ENCODE measurements at regions not wholly inside any gene's neighbourhood (a gene's known extent, or its start where the extent isn't known, plus 50 kb on each side); places are given as distances from the start of the nearest gene placed in this dataset.

DNA sequence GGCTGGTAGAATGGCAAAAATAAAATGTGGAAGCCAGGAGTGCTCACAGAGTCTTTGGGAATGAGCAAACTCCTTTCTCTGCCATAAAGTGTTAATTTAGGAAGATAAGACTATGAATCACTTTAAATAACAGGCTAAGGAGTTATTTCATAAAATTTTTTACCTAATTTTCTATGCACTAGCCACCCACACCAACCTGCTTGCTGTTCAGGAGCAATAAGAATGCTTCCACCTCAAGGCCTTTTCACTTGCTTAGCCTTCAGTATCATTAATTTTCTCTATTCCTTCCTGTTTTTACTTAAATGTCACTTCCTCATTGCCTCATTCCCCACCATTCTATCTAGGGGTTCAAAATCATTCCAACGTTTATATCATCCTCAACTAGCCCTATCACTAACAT lies 326.8 kb downstream of the CCER1 start:
- ATAC-seq (ENCODE audit: insufficient read depth, low read depth) (no peak), DNase-seq (no peak)
- Histone ChIP-seq H3K4me3 (ENCODE audit: low read depth in 1 of 2, low read length in 2 of 2) (no peak overlapping the region), H3K4me2 (ENCODE audit: insufficient read depth, low read length) (no peak overlapping the region), H3K9me3 (ENCODE audit: insufficient read depth, low read length, severe bottlenecking) (no peaks in the 10 kb centered on the region), H3K79me2 (ENCODE audit: insufficient read depth, low read length) (no peaks in the 10 kb centered on the region), H3K36me3 (ENCODE audit: insufficient read depth, low read length) (no peaks in the 10 kb centered on the region), H4K20me1 (ENCODE audit: insufficient read depth, low read length) (no peaks in the 10 kb centered on the region), H3K27ac (ENCODE audit: low read length) (no peak overlapping the region), H2AFZ (ENCODE audit: low read depth, low read length) (no peak overlapping the region), H3K27me3 (ENCODE audit: insufficient read depth, low read length, poor library complexity) (no peaks in the 10 kb centered on the region), H3K4me1 (ENCODE audit: insufficient read depth, low read length) (no peaks in the 10 kb centered on the region), H3K9ac (ENCODE audit: low read depth, low read length) (no peak overlapping the region)
- TF ChIP-seq, protein P1, sequence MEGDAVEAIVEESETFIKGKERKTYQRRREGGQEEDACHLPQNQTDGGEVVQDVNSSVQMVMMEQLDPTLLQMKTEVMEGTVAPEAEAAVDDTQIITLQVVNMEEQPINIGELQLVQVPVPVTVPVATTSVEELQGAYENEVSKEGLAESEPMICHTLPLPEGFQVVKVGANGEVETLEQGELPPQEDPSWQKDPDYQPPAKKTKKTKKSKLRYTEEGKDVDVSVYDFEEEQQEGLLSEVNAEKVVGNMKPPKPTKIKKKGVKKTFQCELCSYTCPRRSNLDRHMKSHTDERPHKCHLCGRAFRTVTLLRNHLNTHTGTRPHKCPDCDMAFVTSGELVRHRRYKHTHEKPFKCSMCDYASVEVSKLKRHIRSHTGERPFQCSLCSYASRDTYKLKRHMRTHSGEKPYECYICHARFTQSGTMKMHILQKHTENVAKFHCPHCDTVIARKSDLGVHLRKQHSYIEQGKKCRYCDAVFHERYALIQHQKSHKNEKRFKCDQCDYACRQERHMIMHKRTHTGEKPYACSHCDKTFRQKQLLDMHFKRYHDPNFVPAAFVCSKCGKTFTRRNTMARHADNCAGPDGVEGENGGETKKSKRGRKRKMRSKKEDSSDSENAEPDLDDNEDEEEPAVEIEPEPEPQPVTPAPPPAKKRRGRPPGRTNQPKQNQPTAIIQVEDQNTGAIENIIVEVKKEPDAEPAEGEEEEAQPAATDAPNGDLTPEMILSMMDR (IDR thresholded peaks at IDR 0.05; ENCODE audit: borderline replicate concordance, extremely low read depth, low read length, poor library complexity, severe bottlenecking) = no peak
- TF ChIP-seq EZH2 (IDR thresholded peaks at IDR 0.05; ENCODE audit: borderline replicate concordance, low read depth, low read length, severe bottlenecking) = no peak

DNA sequence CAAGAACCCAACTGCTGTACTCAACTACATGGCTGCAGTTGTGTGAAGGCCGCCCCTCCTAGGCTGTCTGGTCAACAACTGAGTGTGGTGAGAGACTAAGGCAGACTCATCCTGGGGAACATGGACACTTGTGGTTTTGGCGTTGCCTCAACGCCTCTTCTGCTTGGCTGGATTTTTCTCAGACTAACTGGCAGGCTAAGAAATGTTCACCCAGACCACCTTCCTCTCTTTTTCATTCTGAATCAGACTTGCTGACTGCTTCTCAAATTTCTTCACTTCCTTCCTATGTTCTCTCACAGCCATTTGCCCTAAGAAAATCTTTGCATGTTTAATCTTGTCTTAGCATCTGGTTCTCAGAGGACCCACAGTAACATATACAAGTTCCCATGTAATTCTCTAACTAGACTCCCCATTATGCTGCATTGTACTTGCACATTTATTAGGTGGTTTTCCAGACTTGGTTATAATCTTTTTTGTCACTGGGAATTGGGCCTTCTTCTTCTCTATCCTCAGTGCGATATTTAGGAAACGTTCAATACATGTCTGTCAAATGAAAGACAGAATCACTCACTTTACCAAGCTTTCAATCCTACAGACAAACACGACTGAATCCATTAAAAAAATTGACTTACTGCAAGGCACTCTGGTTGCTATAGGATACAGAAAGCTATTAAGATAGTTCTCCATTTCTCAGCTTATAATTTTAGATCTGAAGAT lies 327.6 kb downstream of the CCER1 start:
- Histone ChIP-seq H3K9ac (ENCODE audit: low read depth, low read length) (no peak overlapping the region), H2AFZ (ENCODE audit: low read depth, low read length) (no peak overlapping the region), H3K79me2 (ENCODE audit: insufficient read depth, low read length) (no peaks in the 10 kb centered on the region), H3K27me3 (ENCODE audit: insufficient read depth, low read length, poor library complexity) (no peaks in the 10 kb centered on the region), H3K9me3 (ENCODE audit: insufficient read depth, low read length, severe bottlenecking) (no peaks in the 10 kb centered on the region), H3K36me3 (ENCODE audit: insufficient read depth, low read length) (no peaks in the 10 kb centered on the region), H4K20me1 (ENCODE audit: insufficient read depth, low read length) (no peaks in the 10 kb centered on the region), H3K4me1 (ENCODE audit: insufficient read depth, low read length) (no peaks in the 10 kb centered on the region), H3K4me3 (ENCODE audit: low read depth in 1 of 2, low read length in 2 of 2) (no peak overlapping the region), H3K27ac (ENCODE audit: low read length) (no peak overlapping the region), H3K4me2 (ENCODE audit: insufficient read depth, low read length) (no peak overlapping the region)
- no peak for ATAC-seq (ENCODE audit: insufficient read depth, low read depth)
- TF ChIP-seq, protein P1 (IDR thresholded peaks at IDR 0.05; ENCODE audit: borderline replicate concordance, extremely low read depth, low read length, poor library complexity, severe bottlenecking) = no peak
- TF ChIP-seq EZH2 (IDR thresholded peaks at IDR 0.05; ENCODE audit: borderline replicate concordance, low read depth, low read length, severe bottlenecking) = no peak
- no peak for DNase-seq

DNA sequence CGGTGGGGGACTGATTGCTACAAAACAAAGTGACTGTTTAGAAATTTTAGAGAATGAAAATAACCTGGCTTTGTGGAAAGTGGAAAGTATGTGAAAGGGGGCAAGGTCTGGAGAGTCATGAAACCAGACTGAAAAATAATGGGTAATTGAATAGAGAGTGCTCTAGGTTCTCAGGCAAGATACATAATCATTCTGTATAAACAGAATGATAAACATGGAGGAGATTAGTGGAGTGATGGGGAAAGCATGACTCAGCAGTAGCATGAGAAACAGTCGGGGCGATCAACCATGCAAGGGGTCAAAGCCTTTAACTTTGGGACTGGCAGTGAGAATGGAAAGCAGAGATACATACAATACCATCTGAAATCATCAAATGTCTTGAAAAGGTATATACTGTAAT lies 332.5 kb downstream of the CCER1 start:
- H3K36me3 ChIP-seq (ENCODE audit: insufficient read depth, low read length) = no peaks in the 10 kb centered on the region
- H2AFZ ChIP-seq (ENCODE audit: low read depth, low read length) = no peak overlapping the region
- ATAC-seq (ENCODE audit: insufficient read depth, low read depth) = no peak
- H3K27me3 ChIP-seq (ENCODE audit: insufficient read depth, low read length, poor library complexity) = no peaks in the 10 kb centered on the region
- no peaks in the 10 kb centered on the region for H3K4me1 ChIP-seq (ENCODE audit: insufficient read depth, low read length)
- no peak overlapping the region for H3K9ac ChIP-seq (ENCODE audit: low read depth, low read length)
- H3K27ac ChIP-seq (ENCODE audit: low read length) = no peak overlapping the region
- no peaks in the 10 kb centered on the region for H3K79me2 ChIP-seq (ENCODE audit: insufficient read depth, low read length)
- H3K4me3 ChIP-seq (ENCODE audit: low read depth in 1 of 2, low read length in 2 of 2) = no peak overlapping the region
- TF ChIP-seq, protein P1 (IDR thresholded peaks at IDR 0.05; ENCODE audit: borderline replicate concordance, extremely low read depth, low read length, poor library complexity, severe bottlenecking) = no peak
- TF ChIP-seq EZH2 (IDR thresholded peaks at IDR 0.05; ENCODE audit: borderline replicate concordance, low read depth, low read length, severe bottlenecking) = no peak
- H4K20me1 ChIP-seq (ENCODE audit: insufficient read depth, low read length) = no peaks in the 10 kb centered on the region
- DNase-seq = no peak
- no peaks in the 10 kb centered on the region for H3K9me3 ChIP-seq (ENCODE audit: insufficient read depth, low read length, severe bottlenecking)
- no peak overlapping the region for H3K4me2 ChIP-seq (ENCODE audit: insufficient read depth, low read length)
